ENCODE measurements at regions not wholly inside any gene's neighbourhood (a gene's known extent, or its start where the extent isn't known, plus 50 kb on each side); places are given as distances from the start of the nearest gene placed in this dataset.

- Histone ChIP-seq H2AFZ (ENCODE audit: low read length) (no peak overlapping the region), H4K20me1 (ENCODE audit: insufficient read depth, low read length) (no peaks in the 10 kb centered on the region), H3K27ac (ENCODE audit: low read depth, low read length, poor library complexity, severe bottlenecking) (no peak overlapping the region), H3K36me3 (ENCODE audit: insufficient read depth, low read length) (no peaks in the 10 kb centered on the region), H3K4me3 (ENCODE audit: low read depth, low read length, poor library complexity, severe bottlenecking) (no peak overlapping the region), H3K9me3 (ENCODE audit: low read length) (no peaks in the 10 kb centered on the region), H3K4me1 (ENCODE audit: insufficient read depth, low read length, severe bottlenecking) (no peaks in the 10 kb centered on the region), H3K9me2 (ENCODE audit: low read depth, low read length) (no peaks in the 10 kb centered on the region; the same call in 1 of the 2 replicates), H3K27me3 (ENCODE audit: insufficient read depth, low read length) (no peaks in the 10 kb centered on the region), H3F3A (ENCODE audit: insufficient read depth, low read length) (no peaks in the 10 kb centered on the region), H3K79me2 (ENCODE audit: insufficient read depth, low read length) (no peaks in the 10 kb centered on the region), H3K9ac (ENCODE audit: low read length) (no peak overlapping the region), H3K4me2 (ENCODE audit: low read length) (no peak overlapping the region)
- no peak for TF ChIP-seq CTCF (IDR thresholded peaks at IDR 0.05; ENCODE audit: low read length)
- no peak for TF ChIP-seq EZH2 (IDR thresholded peaks at IDR 0.05; ENCODE audit: borderline replicate concordance, low read length)
Measured at GRCh38 chr13:74930402-74931165, 551.4 kb downstream of the TBC1D4 start.

- no peaks in the 10 kb centered on the region; the same call in 1 of the 2 replicates for H3K9me2 ChIP-seq (ENCODE audit: low read depth, low read length)
- H2AFZ ChIP-seq (ENCODE audit: low read length) = no peak overlapping the region
- no peaks in the 10 kb centered on the region for H3F3A ChIP-seq (ENCODE audit: insufficient read depth, low read length)
- H3K27ac ChIP-seq (ENCODE audit: low read depth, low read length, poor library complexity, severe bottlenecking) = no peak overlapping the region
- no peaks in the 10 kb centered on the region for H3K79me2 ChIP-seq (ENCODE audit: insufficient read depth, low read length)
- H3K9me3 ChIP-seq (ENCODE audit: low read length) = no peaks in the 10 kb centered on the region
- H3K4me3 ChIP-seq (ENCODE audit: low read depth, low read length, poor library complexity, severe bottlenecking) = no peak overlapping the region
- TF ChIP-seq EZH2 (IDR thresholded peaks at IDR 0.05; ENCODE audit: borderline replicate concordance, low read length) (no peak), CTCF (IDR thresholded peaks at IDR 0.05; ENCODE audit: low read length) (no peak)
- no peak overlapping the region for H3K9ac ChIP-seq (ENCODE audit: low read length)
- H3K36me3 ChIP-seq (ENCODE audit: insufficient read depth, low read length) = no peaks in the 10 kb centered on the region
- H4K20me1 ChIP-seq (ENCODE audit: insufficient read depth, low read length) = no peaks in the 10 kb centered on the region
- no peaks in the 10 kb centered on the region for H3K4me1 ChIP-seq (ENCODE audit: insufficient read depth, low read length, severe bottlenecking)
- H3K4me2 ChIP-seq (ENCODE audit: low read length) = no peak overlapping the region
- H3K27me3 ChIP-seq (ENCODE audit: insufficient read depth, low read length) = no peaks in the 10 kb centered on the region
Measured at GRCh38 chr13:74929436-74929835, 552.5 kb downstream of the TBC1D4 start.

GRCh38 chr13:74927823-74928222 is 554.1 kb downstream of the TBC1D4 start:
- Histone ChIP-seq H3K4me1 (ENCODE audit: insufficient read depth, low read length, severe bottlenecking) (no peaks in the 10 kb centered on the region), H4K20me1 (ENCODE audit: insufficient read depth, low read length) (no peaks in the 10 kb centered on the region), H3K4me3 (ENCODE audit: low read depth, low read length, poor library complexity, severe bottlenecking) (no peak overlapping the region), H3F3A (ENCODE audit: insufficient read depth, low read length) (no peaks in the 10 kb centered on the region), H3K79me2 (ENCODE audit: insufficient read depth, low read length) (no peaks in the 10 kb centered on the region), H3K9ac (ENCODE audit: low read length) (no peak overlapping the region), H3K9me3 (ENCODE audit: low read length) (no peaks in the 10 kb centered on the region), H2AFZ (ENCODE audit: low read length) (no peak overlapping the region), H3K27me3 (ENCODE audit: insufficient read depth, low read length) (no peaks in the 10 kb centered on the region), H3K36me3 (ENCODE audit: insufficient read depth, low read length) (no peaks in the 10 kb centered on the region), H3K27ac (ENCODE audit: low read depth, low read length, poor library complexity, severe bottlenecking) (no peak overlapping the region), H3K4me2 (ENCODE audit: low read length) (no peak overlapping the region), H3K9me2 (ENCODE audit: low read depth, low read length) (no peaks in the 10 kb centered on the region; the same call in 1 of the 2 replicates)
- TF ChIP-seq EZH2 (IDR thresholded peaks at IDR 0.05; ENCODE audit: borderline replicate concordance, low read length) = no peak
- TF ChIP-seq CTCF (IDR thresholded peaks at IDR 0.05; ENCODE audit: low read length) = no peak

All from OCI-LY1 (cell line).